Vagina (tissue), 2 donors: ENCODE measurements at regions not wholly inside any gene's neighbourhood (a gene's known extent, or its start where the extent isn't known, plus 50 kb on each side); places are given as distances from the start of the nearest gene placed in this dataset.

ENCODE experiments used
- DNase-seq, 2 donors: peaks; one replicate each; pipeline ENCODE4 v3.0.0-alpha.2; 2017; ENCODE audit errors: extremely low spot score in 2 of 2
- H3K27ac ChIP-seq: fragments of 200-600 bp; sonication (generic); one replicate; pipeline ENCODE4 v1.5.1; 2019
- H3K27me3 ChIP-seq: fragments of 200-600 bp; sonication (generic); one replicate; pipeline ENCODE4 v1.5.1; 2019
- H3K36me3 ChIP-seq, 2 donors: fragments of 200-600 bp; sonication (generic); one replicate each; pipeline ENCODE4 v1.5.1; 2017 to 2019
- H3K4me1 ChIP-seq: fragments of 200-600 bp; sonication (generic); one replicate; pipeline ENCODE4 v1.5.1; 2019
- H3K4me3 ChIP-seq, 2 donors: fragments of 200-600 bp; sonication (generic); 1 replicate in 1 of 2; 2 replicates in 1 of 2; pipeline ENCODE4 v1.5.1; 2016 to 2019
- H3K9me3 ChIP-seq: fragments of 200-600 bp; sonication (generic); one replicate; pipeline ENCODE4 v1.5.1; 2019
- POLR2A ChIP-seq, 2 donors: fragments of 450-650 bp; IDR thresholded peaks; one replicate each; pipeline ENCODE4 v1.6.1; 2017; ENCODE audit warnings: antibody characterized with exemption in 2 of 2, mild to moderate bottlenecking in 2 of 2, moderate library complexity in 2 of 2
- POLR2AphosphoS5 ChIP-seq, 2 donors: sonication (generic); formaldehyde crosslinking; IDR thresholded peaks; one replicate each; pipeline ENCODE4 v1.9.0; 2017; ENCODE audit warnings: antibody characterized with exemption in 2 of 2, mild to moderate bottlenecking in 2 of 2, low read depth in 1 of 2; ENCODE audit not compliant: insufficient read depth in 1 of 2
- intact Hi-C: fragments of 100-400 bp; cut with DNase I; formaldehyde crosslinking; loops from one replicate; pipeline ENCODE4 v1.15.1; 2023
- TF ChIP-seq, protein P1 (sequence below), 3 experiments: fragments of 450-650 bp in 2 of 3; fragments of 200-600 bp in 1 of 3; sonication (generic) in 1 of 3; IDR thresholded peaks; one replicate each; pipeline ENCODE4 v1.5.1; 2017 to 2019; ENCODE audit warnings: antibody characterized with exemption in 3 of 3, mild to moderate bottlenecking in 2 of 3, moderate library complexity in 2 of 3

GRCh38 chr12:124420041-124420995, 125.4 kb downstream of the RFLNA start:
- Histone ChIP-seq H3K4me1 (peaks cover 48% of the 10 kb centered on the region), H3K36me3 (peaks cover 0 to 5% of the 10 kb centered on the region in 2 donors), H3K27ac (peak overlapping the region; percentile 89), H3K9me3 (no peaks in the 10 kb centered on the region), H3K4me3 (peak overlapping the region in 1 of 2 donors; percentile 7), H3K27me3 (no peaks in the 10 kb centered on the region)
- DNase-seq = no peak
- intact Hi-C loops = loop anchor here (5.0 to 10.0 kb wide), 2 partner anchors 33 to 56 kb away; no protein-coding TSS in a partner anchor
- TF ChIP-seq, protein P1, sequence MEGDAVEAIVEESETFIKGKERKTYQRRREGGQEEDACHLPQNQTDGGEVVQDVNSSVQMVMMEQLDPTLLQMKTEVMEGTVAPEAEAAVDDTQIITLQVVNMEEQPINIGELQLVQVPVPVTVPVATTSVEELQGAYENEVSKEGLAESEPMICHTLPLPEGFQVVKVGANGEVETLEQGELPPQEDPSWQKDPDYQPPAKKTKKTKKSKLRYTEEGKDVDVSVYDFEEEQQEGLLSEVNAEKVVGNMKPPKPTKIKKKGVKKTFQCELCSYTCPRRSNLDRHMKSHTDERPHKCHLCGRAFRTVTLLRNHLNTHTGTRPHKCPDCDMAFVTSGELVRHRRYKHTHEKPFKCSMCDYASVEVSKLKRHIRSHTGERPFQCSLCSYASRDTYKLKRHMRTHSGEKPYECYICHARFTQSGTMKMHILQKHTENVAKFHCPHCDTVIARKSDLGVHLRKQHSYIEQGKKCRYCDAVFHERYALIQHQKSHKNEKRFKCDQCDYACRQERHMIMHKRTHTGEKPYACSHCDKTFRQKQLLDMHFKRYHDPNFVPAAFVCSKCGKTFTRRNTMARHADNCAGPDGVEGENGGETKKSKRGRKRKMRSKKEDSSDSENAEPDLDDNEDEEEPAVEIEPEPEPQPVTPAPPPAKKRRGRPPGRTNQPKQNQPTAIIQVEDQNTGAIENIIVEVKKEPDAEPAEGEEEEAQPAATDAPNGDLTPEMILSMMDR (IDR thresholded peaks at IDR 0.05) = no peak
- TF ChIP-seq POLR2A (IDR thresholded peaks at IDR 0.05) = no peak
- no peak for TF ChIP-seq POLR2AphosphoS5 (IDR thresholded peaks at IDR 0.05; ENCODE audit: insufficient read depth in 1 of 2, low read depth in 1 of 2)

DNA sequence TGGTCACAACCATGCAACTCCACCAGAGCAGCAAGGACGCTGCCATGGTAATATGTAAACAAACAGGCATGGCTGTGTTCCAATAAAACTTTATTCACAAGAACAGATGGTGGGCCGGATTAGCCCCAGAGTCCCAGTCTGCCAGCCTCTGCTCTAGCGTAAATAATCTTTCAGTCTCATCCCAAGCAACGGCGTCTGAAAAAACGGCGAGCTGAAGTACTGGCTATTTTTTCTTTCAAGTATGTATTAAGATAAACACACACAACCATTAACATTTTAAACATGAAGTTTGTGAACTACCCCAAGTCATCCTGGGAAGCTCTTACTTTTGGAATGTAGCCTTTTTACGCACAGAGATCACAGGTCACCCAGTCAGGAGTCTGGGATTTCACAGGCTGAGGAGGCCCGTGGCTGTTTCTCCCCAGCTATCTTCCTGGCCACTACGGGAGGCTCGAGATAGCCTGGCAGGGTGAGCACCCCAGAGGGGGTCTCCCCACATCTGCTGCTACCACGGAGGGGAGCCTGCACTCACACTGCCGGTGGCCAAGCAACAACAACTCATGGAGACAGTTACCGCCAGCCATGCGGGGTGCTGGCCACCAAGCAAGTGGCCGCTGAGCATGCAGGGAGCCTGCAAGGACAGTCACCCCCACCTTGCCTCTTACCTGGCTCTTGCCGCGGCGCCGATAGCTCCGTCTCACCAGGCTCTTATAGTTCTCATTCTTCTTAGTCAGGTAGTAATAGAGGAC, 124.6 kb downstream of the RFLNA start:
- TF ChIP-seq, protein P1 (IDR thresholded peaks at IDR 0.05) = no peak
- no peak for TF ChIP-seq POLR2AphosphoS5 (IDR thresholded peaks at IDR 0.05; ENCODE audit: insufficient read depth in 1 of 2, low read depth in 1 of 2)
- TF ChIP-seq POLR2A (IDR thresholded peaks at IDR 0.05) = no peak
- no peak for DNase-seq
- intact Hi-C loops = loop anchor here (5.0 to 10.0 kb wide), 2 partner anchors 32 to 55 kb away; no protein-coding TSS in a partner anchor

GRCh38 chr12:124418791-124419190, 123.9 kb downstream of the RFLNA start:
- no peak overlapping the region for H3K4me3 ChIP-seq
- no peaks in the 10 kb centered on the region for H3K9me3 ChIP-seq
- intact Hi-C loops = no loop called here
- DNase-seq = no peak
- no peak overlapping the region for H3K27ac ChIP-seq
- peaks cover 47% of the 10 kb centered on the region for H3K4me1 ChIP-seq
- no peaks in the 10 kb centered on the region for H3K36me3 ChIP-seq
- TF ChIP-seq, protein P1 (IDR thresholded peaks at IDR 0.05) = no peak
- no peak for TF ChIP-seq POLR2A (IDR thresholded peaks at IDR 0.05)
- TF ChIP-seq POLR2AphosphoS5 (IDR thresholded peaks at IDR 0.05; ENCODE audit: insufficient read depth in 1 of 2, low read depth in 1 of 2) = no peak
- H3K27me3 ChIP-seq = no peaks in the 10 kb centered on the region

More for the DNA sequence above, 124.6 kb downstream of the RFLNA start:
- no peak overlapping the region for H3K4me3 ChIP-seq
- no peaks in the 10 kb centered on the region for H3K36me3 ChIP-seq
- H3K27ac ChIP-seq = peak overlapping the region; percentile 1
- H3K27me3 ChIP-seq = no peaks in the 10 kb centered on the region
- no peaks in the 10 kb centered on the region for H3K9me3 ChIP-seq
- H3K4me1 ChIP-seq = peaks cover 48% of the 10 kb centered on the region

DNA sequence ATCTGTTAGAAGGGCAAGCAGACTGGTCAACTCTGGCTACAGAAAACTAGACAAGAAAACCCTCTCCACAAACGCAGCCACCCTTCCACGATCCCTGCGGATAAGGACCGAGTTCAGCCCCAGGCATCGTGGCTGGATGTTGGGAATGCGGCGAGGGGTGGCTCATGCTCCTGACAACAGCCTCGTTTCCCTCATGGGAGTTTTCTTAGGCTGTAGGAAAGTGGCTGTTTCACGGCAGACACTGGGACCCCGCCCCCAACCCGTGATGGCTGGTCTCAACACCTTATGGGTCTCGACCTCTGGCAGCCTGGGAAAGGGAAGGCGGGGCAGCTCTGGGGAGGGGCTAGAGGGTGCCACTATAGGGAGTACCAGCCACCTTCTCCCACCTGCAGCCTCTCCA, 123.3 kb downstream of the RFLNA start:
- H3K4me3 ChIP-seq = no peak overlapping the region
- H3K4me1 ChIP-seq = peaks cover 47% of the 10 kb centered on the region
- TF ChIP-seq, protein P1 (IDR thresholded peaks at IDR 0.05) = no peak
- no peak for TF ChIP-seq POLR2AphosphoS5 (IDR thresholded peaks at IDR 0.05; ENCODE audit: insufficient read depth in 1 of 2, low read depth in 1 of 2)
- no peak for TF ChIP-seq POLR2A (IDR thresholded peaks at IDR 0.05)
- H3K9me3 ChIP-seq = no peaks in the 10 kb centered on the region
- no peaks in the 10 kb centered on the region for H3K36me3 ChIP-seq
- DNase-seq = no peak
- H3K27ac ChIP-seq = no peak overlapping the region
- no peaks in the 10 kb centered on the region for H3K27me3 ChIP-seq
- intact Hi-C loops = no loop called here
